ENCODE measurements at regions not wholly inside any gene's neighbourhood (a gene's known extent, or its start where the extent isn't known, plus 50 kb on each side); places are given as distances from the start of the nearest gene placed in this dataset.

GRCh38 chr19:32257326-32258073, 87.9 kb upstream of the ZNF507 start:
- DNase-seq (ENCODE audit: low read depth, low spot score): no peak
- Histone ChIP-seq H3K9me3 (ENCODE audit: insufficient read depth, low read length) (no peaks in the 10 kb centered on the region), H3K27me3 (ENCODE audit: insufficient read depth, insufficient read length) (no peaks in the 10 kb centered on the region), H3K4me1 (ENCODE audit: insufficient read depth, insufficient read length) (peaks cover 3% of the 10 kb centered on the region), H3K36me3 (ENCODE audit: insufficient read depth, insufficient read length, low read length) (no peaks in the 10 kb centered on the region), H3K9ac (ENCODE audit: insufficient read length, low read depth) (no peak overlapping the region), H3K4me3 (ENCODE audit: insufficient read length, low read depth) (no peak overlapping the region)
- TF ChIP-seq YY1 (IDR thresholded peaks at IDR 0.05; ENCODE audit: insufficient read depth, insufficient read length) (no peak), ZNF274 (IDR thresholded peaks at IDR 0.05; ENCODE audit: low read depth, low read length) (no peak), SUZ12 (IDR thresholded peaks at IDR 0.05; ENCODE audit: extremely low read depth, insufficient read depth, insufficient read length) (no peak)

DNA sequence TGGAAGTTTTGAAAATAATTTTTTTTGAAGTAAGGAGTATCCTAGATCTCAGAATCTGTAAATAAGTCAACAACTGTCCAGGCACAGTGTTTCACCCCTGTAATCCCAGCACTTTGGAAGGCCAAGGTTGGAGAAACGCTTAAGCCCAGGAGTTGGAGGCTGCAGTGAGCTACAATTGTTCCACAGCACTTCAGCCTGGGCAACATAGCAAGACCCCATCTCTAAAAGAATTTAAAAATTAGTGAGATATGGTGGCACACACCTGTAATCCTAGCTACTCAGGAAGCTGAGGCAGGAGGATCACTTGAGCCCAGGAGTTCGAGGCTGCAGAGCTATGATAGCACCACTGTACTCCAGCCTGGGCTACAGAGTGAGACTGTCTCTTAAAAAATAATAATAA, 87.2 kb upstream of the ZNF507 start:
- no peak for DNase-seq (ENCODE audit: low read depth, low spot score)

DNA sequence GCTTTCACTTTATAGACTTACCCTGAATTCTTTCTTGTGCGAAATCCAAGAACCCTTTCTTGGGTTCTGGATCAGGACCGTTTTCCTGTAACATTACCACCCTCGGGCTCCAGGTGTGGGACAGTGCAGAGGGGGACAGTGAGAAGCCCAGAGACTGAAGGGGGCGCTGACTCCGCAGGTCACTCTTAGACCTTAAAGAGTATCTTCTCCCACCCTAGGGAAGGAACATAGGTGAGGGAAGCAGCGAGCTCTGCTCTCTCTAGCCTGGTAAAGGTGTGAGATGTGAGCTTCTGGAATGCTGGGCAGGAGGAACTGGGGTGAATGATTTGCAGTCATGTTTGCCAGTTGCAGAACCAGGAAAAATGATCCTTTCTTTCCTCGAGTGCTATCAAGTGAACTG, 80.8 kb upstream of the ZNF507 start:
- Histone ChIP-seq H3K9ac (ENCODE audit: insufficient read length, low read depth) (no peak overlapping the region), H3K4me3 (ENCODE audit: insufficient read length, low read depth) (no peak overlapping the region), H3K27me3 (ENCODE audit: insufficient read depth, insufficient read length) (no peaks in the 10 kb centered on the region), H3K36me3 (ENCODE audit: insufficient read depth, insufficient read length, low read length) (no peaks in the 10 kb centered on the region), H3K9me3 (ENCODE audit: insufficient read depth, low read length) (no peaks in the 10 kb centered on the region), H3K4me1 (ENCODE audit: insufficient read depth, insufficient read length) (no peaks in the 10 kb centered on the region)
- DNase-seq (ENCODE audit: low read depth, low spot score): no peak
- TF ChIP-seq ZNF274 (IDR thresholded peaks at IDR 0.05; ENCODE audit: low read depth, low read length) (no peak), SUZ12 (IDR thresholded peaks at IDR 0.05; ENCODE audit: extremely low read depth, insufficient read depth, insufficient read length) (no peak), YY1 (IDR thresholded peaks at IDR 0.05; ENCODE audit: insufficient read depth, insufficient read length) (no peak)

More for the DNA sequence above, 87.2 kb upstream of the ZNF507 start:
- no peak for TF ChIP-seq YY1 (IDR thresholded peaks at IDR 0.05; ENCODE audit: insufficient read depth, insufficient read length)
- no peak for TF ChIP-seq ZNF274 (IDR thresholded peaks at IDR 0.05; ENCODE audit: low read depth, low read length)
- TF ChIP-seq SUZ12 (IDR thresholded peaks at IDR 0.05; ENCODE audit: extremely low read depth, insufficient read depth, insufficient read length): no peak
- no peaks in the 10 kb centered on the region for H3K27me3 ChIP-seq (ENCODE audit: insufficient read depth, insufficient read length)
- H3K9ac ChIP-seq (ENCODE audit: insufficient read length, low read depth): no peak overlapping the region
- no peak overlapping the region for H3K4me3 ChIP-seq (ENCODE audit: insufficient read length, low read depth)
- peaks cover under 1% of the 10 kb centered on the region for H3K4me1 ChIP-seq (ENCODE audit: insufficient read depth, insufficient read length)
- no peaks in the 10 kb centered on the region for H3K36me3 ChIP-seq (ENCODE audit: insufficient read depth, insufficient read length, low read length)
- no peaks in the 10 kb centered on the region for H3K9me3 ChIP-seq (ENCODE audit: insufficient read depth, low read length)

GRCh38 chr19:32265995-32266394, 79.4 kb upstream of the ZNF507 start:
- Histone ChIP-seq H3K9me3 (ENCODE audit: insufficient read depth, low read length) (no peaks in the 10 kb centered on the region), H3K9ac (ENCODE audit: insufficient read length, low read depth) (no peak overlapping the region), H3K4me3 (ENCODE audit: insufficient read length, low read depth) (no peak overlapping the region), H3K36me3 (ENCODE audit: insufficient read depth, insufficient read length, low read length) (no peaks in the 10 kb centered on the region), H3K4me1 (ENCODE audit: insufficient read depth, insufficient read length) (no peaks in the 10 kb centered on the region), H3K27me3 (ENCODE audit: insufficient read depth, insufficient read length) (no peaks in the 10 kb centered on the region)
- no peak for DNase-seq (ENCODE audit: low read depth, low spot score)
- no peak for TF ChIP-seq ZNF274 (IDR thresholded peaks at IDR 0.05; ENCODE audit: low read depth, low read length)
- no peak for TF ChIP-seq SUZ12 (IDR thresholded peaks at IDR 0.05; ENCODE audit: extremely low read depth, insufficient read depth, insufficient read length)
- no peak for TF ChIP-seq YY1 (IDR thresholded peaks at IDR 0.05; ENCODE audit: insufficient read depth, insufficient read length)

GRCh38 chr19:32266460-32266859, 79.0 kb upstream of the ZNF507 start:
- Histone ChIP-seq H3K9ac (ENCODE audit: insufficient read length, low read depth) (no peak overlapping the region), H3K9me3 (ENCODE audit: insufficient read depth, low read length) (no peaks in the 10 kb centered on the region), H3K27me3 (ENCODE audit: insufficient read depth, insufficient read length) (no peaks in the 10 kb centered on the region), H3K4me3 (ENCODE audit: insufficient read length, low read depth) (no peak overlapping the region), H3K36me3 (ENCODE audit: insufficient read depth, insufficient read length, low read length) (no peaks in the 10 kb centered on the region), H3K4me1 (ENCODE audit: insufficient read depth, insufficient read length) (no peaks in the 10 kb centered on the region)
- no peak for DNase-seq (ENCODE audit: low read depth, low spot score)
- TF ChIP-seq YY1 (IDR thresholded peaks at IDR 0.05; ENCODE audit: insufficient read depth, insufficient read length): no peak
- no peak for TF ChIP-seq SUZ12 (IDR thresholded peaks at IDR 0.05; ENCODE audit: extremely low read depth, insufficient read depth, insufficient read length)
- TF ChIP-seq ZNF274 (IDR thresholded peaks at IDR 0.05; ENCODE audit: low read depth, low read length): no peak

- no peaks in the 10 kb centered on the region for H3K27me3 ChIP-seq (ENCODE audit: insufficient read depth, insufficient read length)
- no peaks in the 10 kb centered on the region for H3K4me1 ChIP-seq (ENCODE audit: insufficient read depth, insufficient read length)
- H3K36me3 ChIP-seq (ENCODE audit: insufficient read depth, insufficient read length, low read length): no peaks in the 10 kb centered on the region
- no peak overlapping the region for H3K4me3 ChIP-seq (ENCODE audit: insufficient read length, low read depth)
- no peaks in the 10 kb centered on the region for H3K9me3 ChIP-seq (ENCODE audit: insufficient read depth, low read length)
- TF ChIP-seq YY1 (IDR thresholded peaks at IDR 0.05; ENCODE audit: insufficient read depth, insufficient read length): no peak
- TF ChIP-seq SUZ12 (IDR thresholded peaks at IDR 0.05; ENCODE audit: extremely low read depth, insufficient read depth, insufficient read length): no peak
- TF ChIP-seq ZNF274 (IDR thresholded peaks at IDR 0.05; ENCODE audit: low read depth, low read length): no peak
- H3K9ac ChIP-seq (ENCODE audit: insufficient read length, low read depth): no peak overlapping the region
- no peak for DNase-seq (ENCODE audit: low read depth, low spot score)
Observed at GRCh38 chr19:32268381-32268780, 77.0 kb upstream of the ZNF507 start.

DNA sequence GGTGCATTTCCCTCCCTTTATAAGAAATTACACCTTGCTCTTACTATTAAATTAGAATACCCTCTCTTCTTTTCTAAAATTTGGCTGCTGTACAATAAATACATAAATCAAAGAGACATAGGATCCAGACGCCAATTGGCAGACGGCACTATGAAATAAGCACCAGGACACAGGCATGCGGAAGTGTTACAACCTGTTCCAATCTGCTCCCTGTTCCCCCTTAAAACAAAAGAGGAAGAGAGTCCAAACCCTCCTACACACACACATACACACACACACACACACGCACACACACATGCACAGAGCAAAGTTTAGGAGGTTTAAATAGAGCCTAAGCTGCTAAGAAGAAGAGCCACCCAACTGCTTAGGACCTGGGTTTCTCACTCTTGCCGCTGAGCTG, 75.6 kb upstream of the ZNF507 start:
- Histone ChIP-seq H3K4me1 (ENCODE audit: insufficient read depth, insufficient read length) (no peaks in the 10 kb centered on the region), H3K36me3 (ENCODE audit: insufficient read depth, insufficient read length, low read length) (no peaks in the 10 kb centered on the region), H3K9ac (ENCODE audit: insufficient read length, low read depth) (no peak overlapping the region), H3K4me3 (ENCODE audit: insufficient read length, low read depth) (no peak overlapping the region), H3K9me3 (ENCODE audit: insufficient read depth, low read length) (no peaks in the 10 kb centered on the region), H3K27me3 (ENCODE audit: insufficient read depth, insufficient read length) (no peaks in the 10 kb centered on the region)
- TF ChIP-seq SUZ12 (IDR thresholded peaks at IDR 0.05; ENCODE audit: extremely low read depth, insufficient read depth, insufficient read length) (no peak), YY1 (IDR thresholded peaks at IDR 0.05; ENCODE audit: insufficient read depth, insufficient read length) (no peak), ZNF274 (IDR thresholded peaks at IDR 0.05; ENCODE audit: low read depth, low read length) (no peak)
- DNase-seq (ENCODE audit: low read depth, low spot score): no peak
